Right lobe of liver (tissue), 4 donors: ENCODE measurements at regions not wholly inside any gene's neighbourhood (a gene's known extent, or its start where the extent isn't known, plus 50 kb on each side); places are given as distances from the start of the nearest gene placed in this dataset.

Source experiments
- CTCF ChIP-seq, 4 donors: fragments of 200-600 bp in 3 of 4; fragments of 450-650 bp in 1 of 4; IDR thresholded peaks; one replicate each; pipeline versions ENCODE4 v1.5.1 to v1.8.0; 2016 to 2022; ENCODE audit warnings: antibody characterized with exemption in 4 of 4, mild to moderate bottlenecking in 2 of 4
- POLR2A ChIP-seq: fragments of 450-650 bp; IDR thresholded peaks from one replicate; pipeline ENCODE4 v1.6.1; 2017; ENCODE audit warnings: antibody characterized with exemption, mild to moderate bottlenecking
- donor health status: DM: no; HTN: no; CAD: no.
- donor health status: DM: no; HTN: no; CAD: no.
- donor health status: DM: no; HTN: yes; CAD: no.

- TF ChIP-seq POLR2A, result no peak
- no peak for TF ChIP-seq CTCF (IDR thresholded peaks at IDR 0.05)
These were observed 359.8 kb upstream of the SETBP1 start for GRCh38 chr18:44320619-44321460.
